GM19372 (cell line): ENCODE measurements at regions not wholly inside any gene's neighbourhood (a gene's known extent, or its start where the extent isn't known, plus 50 kb on each side); places are given as distances from the start of the nearest gene placed in this dataset.

Experiments
- ATAC-seq: cut with Tn5 transposase; IDR thresholded peaks from one replicate; pipeline ENCODE4 v1.9.1; 2021; ENCODE audit warnings: mild to moderate bottlenecking, low read depth, moderate library complexity; ENCODE audit not compliant: unreplicated experiment

- ATAC-seq, result no peak
Observed at GRCh38 chr6:87815449-87815848, 113.4 kb upstream of the AKIRIN2 start.

- no peak for ATAC-seq
Observed at GRCh38 chr6:87808005-87808757, 106.1 kb upstream of the AKIRIN2 start.

GRCh38 chr6:87807475-87807874, 105.4 kb upstream of the AKIRIN2 start:
- peak; percentile 90 for ATAC-seq

GRCh38 chr6:87806635-87807034, 104.6 kb upstream of the AKIRIN2 start:
- no peak for ATAC-seq

DNA sequence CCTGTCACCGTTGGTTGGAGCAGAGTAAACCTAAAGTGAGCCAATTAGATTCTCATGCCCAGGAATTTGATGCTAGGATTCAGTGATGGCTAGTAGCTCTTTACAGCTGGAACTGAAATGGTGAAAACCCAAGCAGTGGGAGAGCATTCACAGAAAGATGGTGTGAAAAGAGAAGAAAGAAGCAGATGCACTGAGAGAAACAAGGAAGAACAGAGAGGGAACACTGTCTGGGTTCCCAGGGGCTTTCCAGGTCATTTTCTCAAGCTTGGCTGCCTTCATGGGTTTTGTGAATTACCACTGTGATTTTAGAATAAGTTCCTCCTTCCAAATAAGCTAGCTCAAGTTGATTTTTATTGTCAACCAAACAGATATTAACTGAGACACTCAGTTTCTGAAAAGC, 104.1 kb upstream of the AKIRIN2 start:
- no peak for ATAC-seq

DNA sequence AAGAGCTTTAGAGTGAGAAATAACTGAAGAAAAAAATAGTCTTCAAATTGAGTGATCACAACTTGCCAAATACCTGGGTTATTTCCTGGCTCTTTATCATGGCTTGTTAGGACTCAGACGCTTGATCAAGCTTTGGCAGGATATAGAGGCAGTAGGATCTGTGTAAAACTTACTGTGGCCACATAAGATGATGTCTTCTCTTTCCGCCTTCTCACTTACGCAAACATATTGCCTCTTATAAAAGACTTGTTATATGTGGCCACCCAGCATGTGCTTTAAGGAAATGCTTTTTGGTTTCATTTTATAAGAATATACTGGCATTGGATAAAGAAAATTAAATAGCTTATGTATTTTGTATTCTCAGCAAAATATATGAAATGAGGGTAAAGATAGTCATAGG, 101.8 kb upstream of the AKIRIN2 start:
- no peak for ATAC-seq

GRCh38 chr6:87799651-87800050, 97.6 kb upstream of the AKIRIN2 start:
- ATAC-seq, result peak; percentile 46

DNA sequence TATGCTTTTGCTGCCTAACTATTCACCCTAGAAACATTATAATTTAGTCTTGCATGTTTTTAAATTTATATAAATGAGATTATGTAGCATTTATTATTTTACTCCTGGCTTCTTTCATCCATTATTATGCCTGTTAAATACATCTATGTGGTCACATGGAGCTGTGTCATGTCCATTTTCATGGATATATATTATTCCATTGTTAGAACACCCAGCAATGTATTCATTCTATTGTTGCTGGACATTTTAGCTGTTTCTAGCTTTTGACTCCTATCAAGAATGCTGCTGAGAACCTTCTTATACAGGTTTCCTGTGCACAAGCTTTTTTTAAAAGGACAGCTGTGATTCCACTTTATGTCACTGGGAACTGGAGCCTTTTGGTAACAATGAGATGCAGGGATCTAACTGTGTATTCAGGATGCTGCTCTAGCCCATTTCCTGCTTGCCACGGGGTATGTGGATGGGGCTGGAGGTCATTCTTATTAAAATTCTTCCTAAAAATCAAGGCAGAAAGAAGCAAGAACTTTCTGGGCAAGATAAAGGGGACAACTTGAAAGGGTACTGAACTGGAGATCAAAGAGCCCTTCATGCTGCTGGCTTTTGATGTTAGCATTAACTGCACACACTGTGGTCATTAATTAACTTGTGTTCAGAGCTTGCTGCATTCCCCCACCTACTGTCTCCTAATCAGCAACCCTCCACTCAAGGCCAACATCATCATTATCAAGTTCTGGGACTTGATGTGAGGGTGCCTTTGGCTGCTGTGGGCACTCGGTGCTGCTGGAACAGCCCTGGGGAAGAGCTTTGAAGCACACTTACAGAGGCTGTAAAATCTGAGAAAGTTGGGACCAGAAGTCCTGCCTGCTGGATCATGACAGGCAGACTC, 96.6 kb upstream of the AKIRIN2 start:
- ATAC-seq, result peak; percentile 38

GRCh38 chr6:87794922-87795885, 93.2 kb upstream of the AKIRIN2 start:
- ATAC-seq, result no peak

DNA sequence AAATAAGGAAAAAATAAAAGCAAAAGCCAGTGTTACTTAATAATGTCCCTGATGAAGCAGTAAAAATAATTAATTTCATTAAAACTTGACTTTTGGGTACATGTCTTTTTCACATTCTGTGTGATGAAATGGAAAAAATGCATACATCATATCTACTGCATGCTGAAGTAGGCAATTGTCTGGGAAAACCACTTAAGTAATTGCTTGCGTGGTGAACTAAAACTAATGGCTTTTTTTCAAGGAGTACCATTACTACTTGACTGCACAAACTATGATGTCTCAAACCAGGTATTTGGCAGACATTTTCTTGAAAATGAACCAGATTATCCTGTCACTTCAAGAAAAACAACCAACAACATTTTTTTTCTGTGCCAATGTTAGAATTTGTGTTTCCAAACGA, 91.3 kb upstream of the AKIRIN2 start:
- ATAC-seq, result no peak

DNA sequence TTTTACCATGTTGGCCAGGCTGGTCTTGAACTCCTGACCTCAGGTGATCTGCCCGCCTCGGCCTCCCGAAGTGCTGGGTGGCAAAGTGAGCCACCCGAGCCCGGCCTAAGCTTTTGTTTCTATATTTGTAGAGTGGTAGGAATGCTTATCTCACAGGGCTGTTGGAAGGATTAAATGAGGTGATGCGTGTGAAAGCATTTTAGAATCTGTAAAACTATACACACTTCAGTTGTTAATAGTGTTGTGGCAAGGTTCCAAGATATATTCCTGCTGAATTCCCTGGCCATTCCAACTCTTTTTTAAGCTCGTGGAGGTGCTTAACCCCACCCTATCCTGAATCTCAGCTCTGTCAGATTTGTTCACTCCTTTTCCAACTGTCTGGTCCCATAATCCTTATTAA, 89.9 kb upstream of the AKIRIN2 start:
- ATAC-seq, result no peak

DNA sequence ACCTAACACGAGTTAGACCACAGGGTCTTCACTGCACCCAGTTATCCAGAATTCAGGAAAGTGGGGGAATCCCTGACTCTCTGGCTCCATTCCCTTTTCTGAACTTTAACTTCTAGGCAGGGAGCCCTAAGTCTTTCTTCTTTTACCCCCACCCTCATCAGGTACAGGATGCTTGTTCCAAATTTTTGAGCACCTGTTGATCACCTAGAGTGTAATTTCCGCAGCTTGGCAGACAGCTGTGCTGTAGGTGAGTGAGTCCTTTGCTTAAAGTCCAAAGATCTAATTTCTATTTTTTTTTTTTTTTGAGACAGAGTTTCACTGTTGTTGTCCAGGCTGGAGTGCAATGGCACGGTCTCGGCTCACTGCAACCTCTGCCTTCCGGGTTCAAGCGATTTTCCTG, 89.5 kb upstream of the AKIRIN2 start:
- no peak for ATAC-seq

GRCh38 chr6:87791029-87791428, 89.0 kb upstream of the AKIRIN2 start:
- ATAC-seq, result no peak

- no peak for ATAC-seq
Observed at GRCh38 chr6:87789900-87790290, 87.9 kb upstream of the AKIRIN2 start.

- no peak for ATAC-seq
Observed at GRCh38 chr6:87789198-87789899, 87.3 kb upstream of the AKIRIN2 start.

DNA sequence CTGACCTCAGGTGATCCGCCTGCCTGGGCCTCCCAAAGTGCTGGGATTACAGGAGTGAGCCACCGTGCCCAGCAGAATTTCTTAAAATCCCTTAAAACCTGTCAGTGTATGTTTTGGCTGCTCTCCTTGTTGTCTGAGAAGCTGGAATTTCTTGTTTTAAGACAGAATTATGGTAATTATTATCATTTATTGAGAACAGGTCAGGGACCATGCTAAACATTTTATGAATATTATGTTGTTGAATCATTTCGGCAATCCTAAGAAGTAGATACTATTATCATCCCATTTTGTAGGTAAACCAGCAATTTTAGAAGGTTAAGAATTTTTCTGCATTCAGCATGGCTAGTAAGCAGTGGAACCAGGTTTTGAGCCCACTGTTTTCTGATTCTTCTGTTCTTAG, 86.1 kb upstream of the AKIRIN2 start:
- ATAC-seq, result no peak

DNA sequence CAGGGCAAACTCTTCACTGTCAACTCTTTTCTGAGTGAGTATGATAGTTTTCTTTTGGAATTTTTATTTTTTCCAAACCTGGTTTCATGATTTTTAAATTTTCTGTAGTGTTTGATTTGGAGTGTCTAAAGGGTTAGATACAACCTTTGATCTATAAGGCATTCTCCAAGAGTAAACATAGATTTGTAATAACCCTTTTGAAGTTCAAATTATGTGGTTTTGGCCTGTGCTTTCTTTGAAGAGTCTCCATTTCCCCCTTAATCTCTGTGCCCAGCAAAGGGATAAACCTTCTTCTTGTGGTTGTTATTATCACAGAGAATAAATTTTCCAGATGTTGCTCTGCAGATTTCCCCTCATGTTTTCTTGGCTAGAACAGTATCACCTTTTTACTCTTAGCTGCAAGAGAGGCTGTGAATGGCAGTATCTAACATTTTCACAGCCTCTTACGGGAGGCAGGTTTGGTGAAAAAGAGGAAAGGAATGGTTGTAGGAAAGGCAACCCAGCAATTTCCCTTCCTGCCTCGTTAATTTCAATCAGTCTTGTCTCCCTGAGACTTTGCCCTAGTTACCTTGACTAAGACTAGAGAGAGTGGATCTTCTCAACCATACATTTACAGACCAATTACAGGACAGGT, 83.3 kb upstream of the AKIRIN2 start:
- ATAC-seq, result no peak

GRCh38 chr6:87784690-87785089, 82.7 kb upstream of the AKIRIN2 start:
- no peak for ATAC-seq

- no peak for ATAC-seq
Observed at GRCh38 chr6:87784051-87784450, 82.0 kb upstream of the AKIRIN2 start.

- ATAC-seq, result no peak
Observed at GRCh38 chr6:87779542-87779941, 77.5 kb upstream of the AKIRIN2 start.
